WTC11 (cell line): ENCODE measurements at regions not wholly inside any gene's neighbourhood (a gene's known extent, or its start where the extent isn't known, plus 50 kb on each side); places are given as distances from the start of the nearest gene placed in this dataset.

Experiments used
- ATAC-seq: fragments of 200-7000 bp; cut with Tn5 transposase; 2 replicates; pipeline ENCODE4 v1.10.0; 2021; ENCODE audit warnings: mild to moderate bottlenecking, moderate library complexity
- CTCF ChIA-PET: fragments of 300-600 bp; sonication (Branson Sonifier 250); formaldehyde crosslinking; loops from one replicate; lab custom pipeline; 2021; ENCODE audit warnings: antibody characterized with exemption; lab: Charles Lee
- POLR2A ChIA-PET: fragments of 350-600 bp; sonication (Branson Sonifier 250); formaldehyde crosslinking; loops from one replicate; lab custom pipeline; 2021; ENCODE audit warnings: antibody characterized with exemption; lab: Charles Lee
- DNase-seq: peaks from one replicate; pipeline ENCODE4 v3.0.0; 2021; ENCODE audit warnings: low spot score
- H3K27ac Mint-ChIP-seq: 2 replicates; pipeline ENCODE4 v1.8.0; 2021; ENCODE audit warnings: mixed read lengths
- H3K27me3 Mint-ChIP-seq: 2 replicates; pipeline ENCODE4 v1.8.0; 2021; ENCODE audit warnings: low read depth, mild to moderate bottlenecking, moderate library complexity, mixed read lengths
- H3K36me3 Mint-ChIP-seq: 2 replicates; pipeline ENCODE4 v1.8.0; 2021; ENCODE audit warnings: mixed read lengths
- H3K4me1 Mint-ChIP-seq: 2 replicates; pipeline ENCODE4 v1.8.0; 2022; ENCODE audit warnings: mixed read lengths
- H3K4me3 Mint-ChIP-seq: 2 replicates; pipeline ENCODE4 v1.8.0; 2021; ENCODE audit warnings: mild to moderate bottlenecking, moderate library complexity, mixed read lengths
- H3K9me3 Mint-ChIP-seq: 2 replicates; pipeline ENCODE4 v1.8.0; 2021; ENCODE audit warnings: mixed read lengths
- CREB1 ChIP-seq: sonication (generic); formaldehyde crosslinking; IDR thresholded peaks from 2 replicates; pipeline ENCODE4 v1.8.0; 2023; ENCODE audit warnings: mild to moderate bottlenecking, missing genetic modification reagents
- ELF4 ChIP-seq: sonication (generic); formaldehyde crosslinking; IDR thresholded peaks from 2 replicates; pipeline ENCODE4 v1.8.1; 2022; ENCODE audit warnings: low read depth, mild to moderate bottlenecking, moderate library complexity, missing genetic modification reagents
- MXD4 ChIP-seq: fragments of 250-450 bp; sonication (Bioruptor Pico); IDR thresholded peaks from 2 replicates; pipeline ENCODE4 v1.8.0; 2021; ENCODE audit warnings: mild to moderate bottlenecking, moderate library complexity, borderline replicate concordance
- NFE2L1 ChIP-seq: sonication (generic); formaldehyde crosslinking; IDR thresholded peaks from 2 replicates; pipeline ENCODE4 v1.8.1; 2023; ENCODE audit warnings: missing genetic modification reagents
- PRRX2 ChIP-seq: fragments of 250-450 bp; sonication (Bioruptor Pico); IDR thresholded peaks from 2 replicates; pipeline ENCODE4 v1.8.0; 2021; ENCODE audit warnings: mild to moderate bottlenecking
- SMAD4 ChIP-seq: sonication (generic); formaldehyde crosslinking; IDR thresholded peaks from 2 replicates; pipeline ENCODE4 v1.8.0; 2022; ENCODE audit warnings: mild to moderate bottlenecking, missing genetic modification reagents
- SOX15 ChIP-seq: fragments of 250-450 bp; sonication (Bioruptor Pico); IDR thresholded peaks from 2 replicates; pipeline ENCODE4 v1.9.0; 2021; ENCODE audit warnings: mild to moderate bottlenecking
- TEAD1 ChIP-seq: sonication (generic); formaldehyde crosslinking; IDR thresholded peaks from 2 replicates; pipeline ENCODE4 v1.8.0; 2022; ENCODE audit warnings: mild to moderate bottlenecking, missing genetic modification reagents
- ZNF232 ChIP-seq: sonication (generic); formaldehyde crosslinking; IDR thresholded peaks from 2 replicates; pipeline ENCODE4 v1.8.0; 2022; ENCODE audit warnings: mild to moderate bottlenecking, missing genetic modification reagents
- ZNF263 ChIP-seq: sonication (generic); formaldehyde crosslinking; IDR thresholded peaks from 2 replicates; pipeline ENCODE4 v1.8.1; 2022; ENCODE audit warnings: low read depth, mild to moderate bottlenecking, moderate library complexity, missing genetic modification reagents
- ZNF317 ChIP-seq: sonication (generic); formaldehyde crosslinking; IDR thresholded peaks from 2 replicates; pipeline ENCODE4 v1.8.1; 2023; ENCODE audit warnings: low read depth, mild to moderate bottlenecking, moderate library complexity, missing genetic modification reagents, borderline replicate concordance
- TF ChIP-seq, protein P1 (sequence below): fragments of 200-600 bp; IDR thresholded peaks from 2 replicates; pipeline ENCODE4 v1.8.0; 2022; ENCODE audit warnings: antibody characterized with exemption
- TF ChIP-seq, protein P2 (sequence below): sonication (generic); formaldehyde crosslinking; IDR thresholded peaks from 2 replicates; pipeline ENCODE4 v1.8.0; 2023; ENCODE audit warnings: mild to moderate bottlenecking, missing genetic modification reagents
- TF ChIP-seq, protein P3 (sequence below): sonication (generic); formaldehyde crosslinking; IDR thresholded peaks from 2 replicates; pipeline ENCODE4 v1.8.0; 2022; ENCODE audit warnings: missing genetic modification reagents
- TF ChIP-seq, protein P4 (sequence below): fragments of 250-450 bp; sonication (Bioruptor Pico); IDR thresholded peaks from 2 replicates; pipeline ENCODE4 v1.9.0; 2021; ENCODE audit warnings: mild to moderate bottlenecking
- TF ChIP-seq, protein P5 (sequence below): sonication (generic); formaldehyde crosslinking; IDR thresholded peaks from 2 replicates; pipeline ENCODE4 v1.8.0; 2023; ENCODE audit warnings: missing genetic modification reagents
- TF ChIP-seq, protein P6 (sequence below): sonication (generic); formaldehyde crosslinking; IDR thresholded peaks from 2 replicates; pipeline ENCODE4 v1.8.1; 2022; ENCODE audit warnings: missing genetic modification reagents, borderline replicate concordance
- TF ChIP-seq, protein P7 (sequence below): sonication (generic); formaldehyde crosslinking; IDR thresholded peaks from 2 replicates; pipeline ENCODE4 v1.8.1; 2023; ENCODE audit warnings: mild to moderate bottlenecking, missing genetic modification reagents, moderate library complexity
- TF ChIP-seq, protein P8 (sequence below): sonication (generic); formaldehyde crosslinking; IDR thresholded peaks from 2 replicates; pipeline ENCODE4 v1.8.1; 2022; ENCODE audit warnings: low read depth, missing genetic modification reagents, borderline replicate concordance

DNA sequence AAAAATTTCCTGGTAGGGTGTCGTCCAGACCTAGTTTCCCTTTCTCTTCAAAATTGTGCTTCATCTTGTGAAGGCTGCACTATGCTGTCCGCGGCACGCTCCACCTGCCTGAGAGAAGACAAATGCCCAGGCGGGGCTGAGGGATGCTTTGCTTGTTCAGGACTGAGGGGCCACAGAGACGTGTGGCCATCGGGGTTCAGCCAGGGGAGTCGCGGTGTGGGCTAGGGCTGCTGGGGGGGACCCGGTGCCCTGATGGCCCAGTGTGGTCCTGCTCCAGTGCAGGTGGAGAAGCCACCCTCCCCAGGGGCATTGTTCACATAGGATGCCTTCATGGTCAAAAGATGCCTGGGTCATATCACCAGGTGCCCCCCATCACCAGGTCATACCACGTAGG, 107.8 kb upstream of the SHH start (continued):
- TF ChIP-seq, protein P1, sequence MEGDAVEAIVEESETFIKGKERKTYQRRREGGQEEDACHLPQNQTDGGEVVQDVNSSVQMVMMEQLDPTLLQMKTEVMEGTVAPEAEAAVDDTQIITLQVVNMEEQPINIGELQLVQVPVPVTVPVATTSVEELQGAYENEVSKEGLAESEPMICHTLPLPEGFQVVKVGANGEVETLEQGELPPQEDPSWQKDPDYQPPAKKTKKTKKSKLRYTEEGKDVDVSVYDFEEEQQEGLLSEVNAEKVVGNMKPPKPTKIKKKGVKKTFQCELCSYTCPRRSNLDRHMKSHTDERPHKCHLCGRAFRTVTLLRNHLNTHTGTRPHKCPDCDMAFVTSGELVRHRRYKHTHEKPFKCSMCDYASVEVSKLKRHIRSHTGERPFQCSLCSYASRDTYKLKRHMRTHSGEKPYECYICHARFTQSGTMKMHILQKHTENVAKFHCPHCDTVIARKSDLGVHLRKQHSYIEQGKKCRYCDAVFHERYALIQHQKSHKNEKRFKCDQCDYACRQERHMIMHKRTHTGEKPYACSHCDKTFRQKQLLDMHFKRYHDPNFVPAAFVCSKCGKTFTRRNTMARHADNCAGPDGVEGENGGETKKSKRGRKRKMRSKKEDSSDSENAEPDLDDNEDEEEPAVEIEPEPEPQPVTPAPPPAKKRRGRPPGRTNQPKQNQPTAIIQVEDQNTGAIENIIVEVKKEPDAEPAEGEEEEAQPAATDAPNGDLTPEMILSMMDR = no peak
- TF ChIP-seq, all 79 proteins: peak for 0

DNA sequence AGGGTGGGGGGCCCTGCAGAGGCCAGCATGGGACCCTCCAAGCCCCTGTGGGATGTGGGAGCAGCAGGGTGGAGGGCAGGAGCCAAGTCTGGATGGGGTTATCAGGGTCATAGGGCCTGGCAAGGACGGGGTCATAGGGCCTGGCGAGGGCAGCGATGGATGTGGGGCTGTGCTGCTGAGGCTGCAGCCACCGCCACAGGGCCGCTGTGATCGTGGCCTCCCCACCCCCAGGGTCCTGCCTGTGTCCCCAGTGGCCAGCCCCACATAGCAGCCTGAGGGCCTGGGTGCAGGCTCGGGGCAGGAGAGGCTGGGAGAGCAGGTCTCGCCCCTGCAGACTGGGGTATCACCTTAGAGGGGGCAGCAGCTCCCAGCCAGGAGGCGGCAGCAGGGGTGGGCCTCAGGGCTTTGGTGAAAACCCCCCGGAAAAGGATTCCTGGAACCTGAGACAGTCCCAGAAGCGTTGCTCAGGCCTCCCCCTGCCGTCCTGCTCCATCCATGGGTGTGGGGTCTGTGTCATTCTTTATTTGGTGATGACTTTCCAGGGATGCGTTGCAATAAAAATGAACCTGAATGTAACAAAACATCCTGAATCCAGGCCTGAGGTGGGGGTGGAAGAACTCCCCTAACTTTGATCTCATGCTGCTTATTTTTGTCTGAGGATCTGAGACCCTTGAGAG, 107.3 kb upstream of the SHH start:
- Mint-ChIP-seq H3K9me3 (peaks cover 54% of the 10 kb centered on the region), H3K27me3 (peaks cover 4% of the 10 kb centered on the region), H3K4me3 (no peak overlapping the region), H3K36me3 (peaks cover 30% of the 10 kb centered on the region), H3K4me1 (0 out of 2 replicates have a peak, but pooled peaks cover 8% of the 10 kb centered on the region), H3K27ac (no peak overlapping the region)
- POLR2A ChIA-PET = no interaction called here
- ATAC-seq = no peak
- TF ChIP-seq ZNF263 (no peak), CREB1 (no peak), ZNF232 (CRISPR knock-in tag) (no peak), MXD4 (CRISPR knock-in tag) (no peak)
- TF ChIP-seq, protein P2, sequence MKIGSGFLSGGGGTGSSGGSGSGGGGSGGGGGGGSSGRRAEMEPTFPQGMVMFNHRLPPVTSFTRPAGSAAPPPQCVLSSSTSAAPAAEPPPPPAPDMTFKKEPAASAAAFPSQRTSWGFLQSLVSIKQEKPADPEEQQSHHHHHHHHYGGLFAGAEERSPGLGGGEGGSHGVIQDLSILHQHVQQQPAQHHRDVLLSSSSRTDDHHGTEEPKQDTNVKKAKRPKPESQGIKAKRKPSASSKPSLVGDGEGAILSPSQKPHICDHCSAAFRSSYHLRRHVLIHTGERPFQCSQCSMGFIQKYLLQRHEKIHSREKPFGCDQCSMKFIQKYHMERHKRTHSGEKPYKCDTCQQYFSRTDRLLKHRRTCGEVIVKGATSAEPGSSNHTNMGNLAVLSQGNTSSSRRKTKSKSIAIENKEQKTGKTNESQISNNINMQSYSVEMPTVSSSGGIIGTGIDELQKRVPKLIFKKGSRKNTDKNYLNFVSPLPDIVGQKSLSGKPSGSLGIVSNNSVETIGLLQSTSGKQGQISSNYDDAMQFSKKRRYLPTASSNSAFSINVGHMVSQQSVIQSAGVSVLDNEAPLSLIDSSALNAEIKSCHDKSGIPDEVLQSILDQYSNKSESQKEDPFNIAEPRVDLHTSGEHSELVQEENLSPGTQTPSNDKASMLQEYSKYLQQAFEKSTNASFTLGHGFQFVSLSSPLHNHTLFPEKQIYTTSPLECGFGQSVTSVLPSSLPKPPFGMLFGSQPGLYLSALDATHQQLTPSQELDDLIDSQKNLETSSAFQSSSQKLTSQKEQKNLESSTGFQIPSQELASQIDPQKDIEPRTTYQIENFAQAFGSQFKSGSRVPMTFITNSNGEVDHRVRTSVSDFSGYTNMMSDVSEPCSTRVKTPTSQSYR = no peak
- TF ChIP-seq, all 79 proteins: peak for 0
- DNase-seq = no peak
- CTCF ChIA-PET = no interaction called here

DNA sequence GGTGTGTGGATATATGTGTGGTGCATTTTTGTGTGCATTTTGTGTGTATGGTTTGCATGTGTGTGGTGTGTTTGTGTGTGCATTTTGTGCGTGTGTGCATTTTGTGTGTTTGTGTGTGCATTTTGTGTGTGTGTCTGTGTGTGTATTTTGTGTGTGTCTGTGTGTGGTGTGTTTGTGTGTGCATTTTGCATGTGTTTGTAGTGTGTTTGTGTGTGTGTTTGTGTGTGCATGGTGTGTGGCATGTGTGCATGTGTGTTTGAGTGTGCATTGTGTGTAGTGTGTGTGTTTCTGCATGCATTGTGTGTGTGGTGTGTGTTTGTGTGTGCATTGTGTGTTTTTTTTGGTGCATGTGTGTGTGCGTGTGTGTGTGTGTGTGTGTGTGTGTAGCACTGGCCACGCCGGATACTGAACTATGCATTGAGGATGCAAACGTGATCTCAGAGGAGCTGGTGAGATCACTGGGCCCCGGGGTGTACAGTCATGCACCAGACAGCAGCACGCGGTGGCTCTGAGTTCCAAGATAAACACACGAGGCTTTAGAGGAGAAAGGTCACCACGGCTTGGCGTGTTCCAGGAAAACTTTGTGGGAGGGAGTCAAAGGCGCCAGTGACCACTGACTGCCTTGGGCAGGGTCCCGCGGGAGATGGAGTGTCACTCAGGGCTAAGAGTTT, 106.6 kb upstream of the SHH start:
- Mint-ChIP-seq H3K36me3 (peaks cover 30% of the 10 kb centered on the region), H3K27me3 (peaks cover 4% of the 10 kb centered on the region), H3K4me3 (no peak overlapping the region), H3K9me3 (peaks cover 58% of the 10 kb centered on the region), H3K27ac (no peak overlapping the region), H3K4me1 (0 out of 2 replicates have a peak, but pooled peaks cover 8% of the 10 kb centered on the region)
- POLR2A ChIA-PET = no interaction called here
- no peak for ATAC-seq
- CTCF ChIA-PET = no interaction called here
- DNase-seq = no peak
- no peak for TF ChIP-seq SMAD4 (CRISPR knock-in tag)
- TF ChIP-seq, protein P3, sequence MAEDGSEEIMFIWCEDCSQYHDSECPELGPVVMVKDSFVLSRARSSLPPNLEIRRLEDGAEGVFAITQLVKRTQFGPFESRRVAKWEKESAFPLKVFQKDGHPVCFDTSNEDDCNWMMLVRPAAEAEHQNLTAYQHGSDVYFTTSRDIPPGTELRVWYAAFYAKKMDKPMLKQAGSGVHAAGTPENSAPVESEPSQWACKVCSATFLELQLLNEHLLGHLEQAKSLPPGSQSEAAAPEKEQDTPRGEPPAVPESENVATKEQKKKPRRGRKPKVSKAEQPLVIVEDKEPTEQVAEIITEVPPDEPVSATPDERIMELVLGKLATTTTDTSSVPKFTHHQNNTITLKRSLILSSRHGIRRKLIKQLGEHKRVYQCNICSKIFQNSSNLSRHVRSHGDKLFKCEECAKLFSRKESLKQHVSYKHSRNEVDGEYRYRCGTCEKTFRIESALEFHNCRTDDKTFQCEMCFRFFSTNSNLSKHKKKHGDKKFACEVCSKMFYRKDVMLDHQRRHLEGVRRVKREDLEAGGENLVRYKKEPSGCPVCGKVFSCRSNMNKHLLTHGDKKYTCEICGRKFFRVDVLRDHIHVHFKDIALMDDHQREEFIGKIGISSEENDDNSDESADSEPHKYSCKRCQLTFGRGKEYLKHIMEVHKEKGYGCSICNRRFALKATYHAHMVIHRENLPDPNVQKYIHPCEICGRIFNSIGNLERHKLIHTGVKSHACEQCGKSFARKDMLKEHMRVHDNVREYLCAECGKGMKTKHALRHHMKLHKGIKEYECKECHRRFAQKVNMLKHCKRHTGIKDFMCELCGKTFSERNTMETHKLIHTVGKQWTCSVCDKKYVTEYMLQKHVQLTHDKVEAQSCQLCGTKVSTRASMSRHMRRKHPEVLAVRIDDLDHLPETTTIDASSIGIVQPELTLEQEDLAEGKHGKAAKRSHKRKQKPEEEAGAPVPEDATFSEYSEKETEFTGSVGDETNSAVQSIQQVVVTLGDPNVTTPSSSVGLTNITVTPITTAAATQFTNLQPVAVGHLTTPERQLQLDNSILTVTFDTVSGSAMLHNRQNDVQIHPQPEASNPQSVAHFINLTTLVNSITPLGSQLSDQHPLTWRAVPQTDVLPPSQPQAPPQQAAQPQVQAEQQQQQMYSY (CRISPR knock-in tag) = no peak
- TF ChIP-seq ZNF317 (CRISPR knock-in tag) = no peak
- no peak for TF ChIP-seq SOX15 (CRISPR knock-in tag)
- TF ChIP-seq, protein P4, sequence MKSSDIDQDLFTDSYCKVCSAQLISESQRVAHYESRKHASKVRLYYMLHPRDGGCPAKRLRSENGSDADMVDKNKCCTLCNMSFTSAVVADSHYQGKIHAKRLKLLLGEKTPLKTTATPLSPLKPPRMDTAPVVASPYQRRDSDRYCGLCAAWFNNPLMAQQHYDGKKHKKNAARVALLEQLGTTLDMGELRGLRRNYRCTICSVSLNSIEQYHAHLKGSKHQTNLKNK = no peak
- TF ChIP-seq PRRX2 (CRISPR knock-in tag) = no peak
- TF ChIP-seq, protein P5, sequence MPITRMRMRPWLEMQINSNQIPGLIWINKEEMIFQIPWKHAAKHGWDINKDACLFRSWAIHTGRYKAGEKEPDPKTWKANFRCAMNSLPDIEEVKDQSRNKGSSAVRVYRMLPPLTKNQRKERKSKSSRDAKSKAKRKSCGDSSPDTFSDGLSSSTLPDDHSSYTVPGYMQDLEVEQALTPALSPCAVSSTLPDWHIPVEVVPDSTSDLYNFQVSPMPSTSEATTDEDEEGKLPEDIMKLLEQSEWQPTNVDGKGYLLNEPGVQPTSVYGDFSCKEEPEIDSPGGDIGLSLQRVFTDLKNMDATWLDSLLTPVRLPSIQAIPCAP (CRISPR knock-in tag) = no peak
- TF ChIP-seq ELF4 = no peak
- TF ChIP-seq, protein P6, sequence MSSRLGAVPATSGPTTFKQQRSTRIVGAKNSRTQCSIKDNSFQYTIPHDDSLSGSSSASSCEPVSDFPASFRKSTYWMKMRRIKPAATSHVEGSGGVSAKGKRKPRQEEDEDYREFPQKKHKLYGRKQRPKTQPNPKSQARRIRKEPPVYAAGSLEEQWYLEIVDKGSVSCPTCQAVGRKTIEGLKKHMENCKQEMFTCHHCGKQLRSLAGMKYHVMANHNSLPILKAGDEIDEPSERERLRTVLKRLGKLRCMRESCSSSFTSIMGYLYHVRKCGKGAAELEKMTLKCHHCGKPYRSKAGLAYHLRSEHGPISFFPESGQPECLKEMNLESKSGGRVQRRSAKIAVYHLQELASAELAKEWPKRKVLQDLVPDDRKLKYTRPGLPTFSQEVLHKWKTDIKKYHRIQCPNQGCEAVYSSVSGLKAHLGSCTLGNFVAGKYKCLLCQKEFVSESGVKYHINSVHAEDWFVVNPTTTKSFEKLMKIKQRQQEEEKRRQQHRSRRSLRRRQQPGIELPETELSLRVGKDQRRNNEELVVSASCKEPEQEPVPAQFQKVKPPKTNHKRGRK (CRISPR knock-in tag) = no peak
- TF ChIP-seq NFE2L1 (CRISPR knock-in tag) = no peak
- no peak for TF ChIP-seq TEAD1 (CRISPR knock-in tag)
- TF ChIP-seq, protein P7, sequence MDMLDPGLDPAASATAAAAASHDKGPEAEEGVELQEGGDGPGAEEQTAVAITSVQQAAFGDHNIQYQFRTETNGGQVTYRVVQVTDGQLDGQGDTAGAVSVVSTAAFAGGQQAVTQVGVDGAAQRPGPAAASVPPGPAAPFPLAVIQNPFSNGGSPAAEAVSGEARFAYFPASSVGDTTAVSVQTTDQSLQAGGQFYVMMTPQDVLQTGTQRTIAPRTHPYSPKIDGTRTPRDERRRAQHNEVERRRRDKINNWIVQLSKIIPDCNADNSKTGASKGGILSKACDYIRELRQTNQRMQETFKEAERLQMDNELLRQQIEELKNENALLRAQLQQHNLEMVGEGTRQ = no peak
- TF ChIP-seq, protein P8, sequence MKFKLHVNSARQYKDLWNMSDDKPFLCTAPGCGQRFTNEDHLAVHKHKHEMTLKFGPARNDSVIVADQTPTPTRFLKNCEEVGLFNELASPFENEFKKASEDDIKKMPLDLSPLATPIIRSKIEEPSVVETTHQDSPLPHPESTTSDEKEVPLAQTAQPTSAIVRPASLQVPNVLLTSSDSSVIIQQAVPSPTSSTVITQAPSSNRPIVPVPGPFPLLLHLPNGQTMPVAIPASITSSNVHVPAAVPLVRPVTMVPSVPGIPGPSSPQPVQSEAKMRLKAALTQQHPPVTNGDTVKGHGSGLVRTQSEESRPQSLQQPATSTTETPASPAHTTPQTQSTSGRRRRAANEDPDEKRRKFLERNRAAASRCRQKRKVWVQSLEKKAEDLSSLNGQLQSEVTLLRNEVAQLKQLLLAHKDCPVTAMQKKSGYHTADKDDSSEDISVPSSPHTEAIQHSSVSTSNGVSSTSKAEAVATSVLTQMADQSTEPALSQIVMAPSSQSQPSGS (CRISPR knock-in tag) = no peak
